ENCODE measurements at regions not wholly inside any gene's neighbourhood (a gene's known extent, or its start where the extent isn't known, plus 50 kb on each side); places are given as distances from the start of the nearest gene placed in this dataset.

GRCh38 chr3:110859336-110859735 lies 212.3 kb upstream of the NECTIN3 start:
- TF ChIP-seq CTCF (conservative IDR thresholded peaks at IDR 0.05; ENCODE audit: low read depth, low read length) (no peak), EZH2 (IDR thresholded peaks at IDR 0.05; ENCODE audit: borderline replicate concordance, low read depth, low read length, poor library complexity, severe bottlenecking) (no peak)

Data from A673 (cell line).